Neuronal stem cell (in vitro differentiated cells): ENCODE measurements at regions not wholly inside any gene's neighbourhood (a gene's known extent, or its start where the extent isn't known, plus 50 kb on each side); places are given as distances from the start of the nearest gene placed in this dataset.
"Not testable (repeated sequence)": the region's sequence is repeated elsewhere in the genome, so short reads cannot be mapped to it uniquely, and the experiment has no call there.

Experiments used
- DNase-seq: peaks from one replicate; pipeline ENCODE4 v3.0.0-alpha.2; 2013; ENCODE audit warnings: low spot score
- H2AFZ ChIP-seq: one replicate; pipeline ENCODE4 v1.6.1; 2013; ENCODE audit warnings: mild to moderate bottlenecking, low read length, inconsistent platforms
- H2AK5ac ChIP-seq: 2 replicates; pipeline ENCODE4 v1.6.1; 2013; ENCODE audit warnings: low read depth, mild to moderate bottlenecking, inconsistent platforms, low read length, moderate library complexity, mixed read lengths
- H2BK120ac ChIP-seq: 2 replicates; pipeline ENCODE4 v1.6.1; 2013; ENCODE audit warnings: low read depth, mild to moderate bottlenecking, inconsistent platforms, low read length, moderate library complexity, mixed read lengths
- H2BK12ac ChIP-seq: one replicate; pipeline ENCODE4 v1.6.1; 2013; ENCODE audit warnings: low read length, inconsistent platforms
- H2BK15ac ChIP-seq: 2 replicates; pipeline ENCODE4 v1.6.1; 2013; ENCODE audit warnings: mild to moderate bottlenecking, low read length, inconsistent platforms, mixed read lengths
- H2BK5ac ChIP-seq: one replicate; pipeline ENCODE4 v1.6.1; 2013; ENCODE audit warnings: inconsistent platforms, mild to moderate bottlenecking, low read length, moderate library complexity
- H3K14ac ChIP-seq: one replicate; pipeline ENCODE4 v1.6.1; 2013; ENCODE audit warnings: low read length, inconsistent platforms
- H3K18ac ChIP-seq: 2 replicates; pipeline ENCODE4 v1.6.1; 2013; ENCODE audit warnings: low read length, inconsistent platforms
- H3K23ac ChIP-seq: 2 replicates; pipeline ENCODE4 v1.6.1; 2013; ENCODE audit warnings: low read depth, mild to moderate bottlenecking, mixed read lengths, low read length, inconsistent platforms; ENCODE audit not compliant: poor library complexity
- H3K27ac ChIP-seq: replicated peaks from 3 replicates; pipeline ENCODE4 v1.5.1; 2013; ENCODE audit warnings: low read length, inconsistent platforms
- H3K27me3 ChIP-seq, 3 experiments: 2 replicates each; pipeline ENCODE4 v1.6.1; 2013; ENCODE audit warnings: low read length in 3 of 3, mild to moderate bottlenecking in 2 of 3, inconsistent platforms in 1 of 3, low read depth in 1 of 3, mixed read lengths in 1 of 3, moderate library complexity in 1 of 3; ENCODE audit not compliant: control insufficient read depth in 3 of 3, insufficient read depth in 3 of 3
- H3K36me3 ChIP-seq, 2 donors: replicated peaks in 1 of 2; 2 replicates each; pipeline ENCODE4 v1.6.1; 2013; ENCODE audit warnings: low read length in 2 of 2; ENCODE audit not compliant: control insufficient read depth in 2 of 2, insufficient read depth in 2 of 2
- H3K4ac ChIP-seq: 2 replicates; pipeline ENCODE4 v1.6.1; 2013; ENCODE audit warnings: inconsistent platforms, mild to moderate bottlenecking, low read length, moderate library complexity
- H3K4me1 ChIP-seq, 2 donors: 1 replicate in 1 of 2; 2 replicates in 1 of 2; pipeline ENCODE4 v1.6.1; 2013; ENCODE audit warnings: low read length in 2 of 2, low read depth in 1 of 2; ENCODE audit not compliant: control insufficient read depth in 2 of 2, insufficient read depth in 1 of 2
- H3K4me2 ChIP-seq: one replicate; pipeline ENCODE4 v1.6.1; 2013; ENCODE audit warnings: mild to moderate bottlenecking, low read length, inconsistent platforms; ENCODE audit not compliant: insufficient read depth, poor library complexity, severe bottlenecking
- H3K4me3 ChIP-seq, 2 donors: 2 replicates each; pipeline ENCODE4 v1.5.1; 2013; ENCODE audit warnings: low read length in 2 of 2, mild to moderate bottlenecking in 2 of 2, inconsistent platforms in 1 of 2, moderate library complexity in 1 of 2
- H3K79me1 ChIP-seq: one replicate; pipeline ENCODE4 v1.6.1; 2013; ENCODE audit warnings: low read depth, mild to moderate bottlenecking, inconsistent platforms, low read length, moderate library complexity
- H3K9ac ChIP-seq: one replicate; pipeline ENCODE4 v1.6.1; 2013; ENCODE audit warnings: mild to moderate bottlenecking, low read depth, low read length, inconsistent platforms; ENCODE audit not compliant: poor library complexity
- H3K9me3 ChIP-seq, 2 donors: replicated peaks in 1 of 2; 2 replicates each; pipeline versions ENCODE3 to v1.6.1; 2013; ENCODE audit warnings: low read length in 2 of 2, mild to moderate bottlenecking in 2 of 2, inconsistent platforms in 1 of 2, low read depth in 1 of 2, mixed read lengths in 1 of 2, moderate library complexity in 1 of 2; ENCODE audit not compliant: control insufficient read depth in 2 of 2, insufficient read depth in 1 of 2
- H4K8ac ChIP-seq: one replicate; pipeline ENCODE4 v1.6.1; 2013; ENCODE audit warnings: low read depth, mild to moderate bottlenecking, inconsistent platforms, low read length, moderate library complexity
- H4K91ac ChIP-seq: one replicate; pipeline ENCODE4 v1.6.1; 2013; ENCODE audit warnings: low read length, low read depth, mild to moderate bottlenecking, inconsistent platforms; ENCODE audit not compliant: poor library complexity
- WGBS, 2 donors: extraction: QIAGEN DNeasy Blood & Tissue Kit; methylation state at CpG; one replicate each; pipeline ENCODE4 v1.1.7; 2013; ENCODE audit warnings: missing lambda C conversion rate in 2 of 2, mixed read lengths in 1 of 2; ENCODE audit not compliant: insufficient read length in 2 of 2, insufficient replicate concordance in 1 of 2; ENCODE audit errors: extremely low coverage in 2 of 2; 5-methylcytosine and 5-hydroxymethylcytosine counted together

DNA sequence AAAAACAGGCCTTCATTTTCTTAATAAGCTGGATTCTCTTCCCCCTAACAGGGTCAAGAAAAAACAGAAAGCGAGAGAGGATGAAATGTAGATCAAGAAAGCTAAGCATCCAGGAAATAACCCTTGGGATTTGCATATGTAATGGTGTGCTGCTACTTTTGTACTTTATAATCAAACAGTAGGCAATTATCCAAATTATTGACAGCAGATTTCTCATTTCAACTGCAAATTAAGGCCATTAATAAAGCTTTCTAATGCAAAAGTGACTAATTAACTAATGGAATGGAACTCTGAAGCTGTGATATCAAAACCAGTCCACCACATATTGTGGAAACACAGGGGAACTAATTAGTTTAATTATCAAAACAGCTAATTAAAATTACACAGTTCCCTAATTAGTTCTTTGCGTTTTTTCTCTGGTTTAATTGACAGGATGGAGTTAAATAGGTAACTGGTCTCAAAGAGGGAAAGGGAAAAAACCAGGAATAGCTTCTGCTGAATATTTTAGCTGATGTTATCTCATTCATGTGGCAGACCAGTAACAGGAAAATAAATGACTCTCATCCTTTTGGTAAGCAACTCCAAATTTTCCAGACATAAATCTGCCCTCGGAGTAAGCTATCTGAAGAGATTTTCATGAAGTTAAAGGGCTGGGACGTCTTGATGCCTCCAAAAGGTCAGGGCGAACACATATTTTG, 182.7 kb upstream of the LMO3 start:
- H3K27ac ChIP-seq = no peak overlapping the region
- no CpG with 5 or more reads among the region's 5 CpGs for WGBS, 2 donors
- H2BK15ac ChIP-seq = no peak overlapping the region
- no peak overlapping the region for H3K4me3 ChIP-seq
- H2AK5ac ChIP-seq = no peak overlapping the region
- H3K9ac ChIP-seq = no peak overlapping the region
- no peak overlapping the region for H3K18ac ChIP-seq
- H2BK12ac ChIP-seq = no peak overlapping the region
- no peak overlapping the region for H2BK5ac ChIP-seq
- DNase-seq = no peak
- H4K8ac ChIP-seq = no peak overlapping the region
- H3K4me1 ChIP-seq = peaks cover 0 to 4% of the 10 kb centered on the region in 2 donors
- no peak overlapping the region for H2BK120ac ChIP-seq
- H3K27me3 ChIP-seq = no peaks in the 10 kb centered on the region
- no peaks in the 10 kb centered on the region for H3K36me3 ChIP-seq
- no peak overlapping the region for H4K91ac ChIP-seq
- no peaks in the 10 kb centered on the region for H3K79me1 ChIP-seq
- no peak overlapping the region for H3K23ac ChIP-seq
- H2AFZ ChIP-seq = no peak overlapping the region
- no peaks in the 10 kb centered on the region for H3K9me3 ChIP-seq
- H3K4me2 ChIP-seq = no peak overlapping the region
- H3K4ac ChIP-seq = no peak overlapping the region
- no peak overlapping the region for H3K14ac ChIP-seq

DNA sequence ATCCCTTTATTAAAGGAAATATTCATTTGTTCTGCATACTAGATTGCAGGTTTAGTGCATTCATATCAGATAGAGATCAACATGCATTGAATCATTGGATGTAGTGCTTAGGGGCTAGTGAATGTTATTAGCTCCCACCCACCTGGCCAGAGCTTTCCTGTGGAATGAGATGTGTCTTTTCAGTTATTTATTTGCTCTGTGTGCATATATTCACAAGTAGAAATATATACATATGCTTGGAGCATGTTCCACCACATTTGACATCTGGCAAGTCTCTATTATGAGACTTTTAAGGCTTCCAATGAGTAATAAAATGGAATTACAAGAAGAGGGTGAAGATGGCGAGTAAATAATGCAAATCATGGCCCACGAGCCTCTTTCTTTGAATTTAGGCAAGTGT, 180.0 kb upstream of the LMO3 start:
- Histone ChIP-seq H3K36me3 (no peaks in the 10 kb centered on the region), H3K23ac (no peak overlapping the region), H3K18ac (no peak overlapping the region), H2BK12ac (no peak overlapping the region), H3K14ac (no peak overlapping the region), H2BK120ac (no peak overlapping the region), H2BK5ac (no peak overlapping the region), H3K79me1 (no peaks in the 10 kb centered on the region), H3K4ac (no peak overlapping the region), H3K9me3 (no peaks in the 10 kb centered on the region), H2AFZ (no peak overlapping the region), H2AK5ac (no peak overlapping the region), H3K27me3 (no peaks in the 10 kb centered on the region), H3K27ac (no peak overlapping the region), H4K91ac (no peak overlapping the region), H2BK15ac (no peak overlapping the region), H4K8ac (no peak overlapping the region), H3K4me1 (peaks cover 0 to 4% of the 10 kb centered on the region in 2 donors), H3K4me2 (no peak overlapping the region), H3K4me3 (no peak overlapping the region), H3K9ac (no peak overlapping the region)
- DNase-seq = no peak
- no CpG with 5 or more reads among the region's 2 CpGs for WGBS, 2 donors

- Histone ChIP-seq H3K27ac (no peak overlapping the region), H3K4me3 (no peak overlapping the region), H3K36me3 (no peaks in the 10 kb centered on the region), H3K18ac (no peak overlapping the region), H3K4me1 (peaks cover 0 to 4% of the 10 kb centered on the region in 2 donors), H2AK5ac (no peak overlapping the region), H3K9me3 (no peaks in the 10 kb centered on the region), H3K14ac (no peak overlapping the region), H2BK12ac (no peak overlapping the region), H4K91ac (no peak overlapping the region), H3K4me2 (no peak overlapping the region), H2AFZ (no peak overlapping the region), H3K9ac (no peak overlapping the region), H3K4ac (no peak overlapping the region), H2BK5ac (no peak overlapping the region), H3K23ac (no peak overlapping the region), H4K8ac (no peak overlapping the region), H2BK15ac (no peak overlapping the region), H3K79me1 (no peaks in the 10 kb centered on the region), H3K27me3 (no peaks in the 10 kb centered on the region), H2BK120ac (no peak overlapping the region)
- DNase-seq = no peak
- WGBS, 2 donors = no CpG with 5 or more reads among the region's 1 CpG
These were observed 179.6 kb upstream of the LMO3 start for GRCh38 chr12:16785524-16785923.

DNA sequence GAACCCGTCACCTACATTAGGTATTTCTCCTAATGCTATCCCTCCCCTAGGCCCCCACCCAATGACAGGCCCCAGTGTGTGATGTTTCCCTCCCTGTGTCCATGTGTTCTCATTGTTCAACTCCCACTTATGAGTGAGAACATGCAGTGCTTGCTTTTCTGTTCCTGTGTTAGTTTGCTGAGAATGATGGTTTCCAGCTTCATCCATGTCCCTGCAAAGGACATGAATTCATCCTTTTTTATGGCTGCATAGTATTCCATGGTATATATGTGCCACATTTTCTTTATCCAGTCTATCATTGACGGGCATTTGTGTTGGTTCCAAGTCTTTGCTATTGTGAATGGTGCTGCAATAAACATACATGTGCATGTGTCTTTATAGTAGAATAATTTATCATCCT, 163.2 kb upstream of the LMO3 start:
- H3K27me3 ChIP-seq, H2AK5ac ChIP-seq, H3K4me1 ChIP-seq, H4K91ac ChIP-seq, H2BK120ac ChIP-seq, H3K14ac ChIP-seq, H3K4me3 ChIP-seq, H3K79me1 ChIP-seq, H2BK15ac ChIP-seq, H3K18ac ChIP-seq, DNase-seq, H3K36me3 ChIP-seq, H3K4me2 ChIP-seq, H3K4ac ChIP-seq, H3K27ac ChIP-seq, H2BK5ac ChIP-seq, H3K9me3 ChIP-seq, H2AFZ ChIP-seq, H2BK12ac ChIP-seq, H3K23ac ChIP-seq, H3K9ac ChIP-seq, H4K8ac ChIP-seq: not testable (repeated sequence)
- WGBS, 2 donors = no CpG with 5 or more reads among the region's 2 CpGs
